PFSK-1 (cell line): ENCODE measurements at regions not wholly inside any gene's neighbourhood (a gene's known extent, or its start where the extent isn't known, plus 50 kb on each side); places are given as distances from the start of the nearest gene placed in this dataset.
A peak's percentile ranks its signal among the peaks of the same experiment; 100 is the strongest.

Experiments used
- FOXP2 ChIP-seq: optimal IDR thresholded peaks from 2 replicates; pipeline ENCODE3; 2011; ENCODE audit warnings: borderline replicate concordance, control low read depth, inconsistent platforms; ENCODE audit not compliant: insufficient read depth; ENCODE audit errors: extremely low read length, extremely low read depth
- POLR2AphosphoS5 ChIP-seq: IDR thresholded peaks from 2 replicates; pipeline ENCODE4 v1.6.1; 2012; ENCODE audit warnings: low read depth, mild to moderate bottlenecking, control low read depth, low read length, moderate library complexity
- SIN3A ChIP-seq: IDR thresholded peaks from 2 replicates; pipeline ENCODE4 v1.6.1; 2012; ENCODE audit warnings: mild to moderate bottlenecking, low read length, moderate library complexity, borderline replicate concordance; ENCODE audit not compliant: insufficient read depth
- TAF1 ChIP-seq: IDR thresholded peaks from 2 replicates; pipeline ENCODE4 v1.6.1; 2012; ENCODE audit warnings: low read length, control low read depth, borderline replicate concordance; ENCODE audit not compliant: insufficient read depth
- TF ChIP-seq, protein P1 (sequence below), 2 experiments: IDR thresholded peaks; 2 replicates each; pipeline versions ENCODE4 v1.6.1 to v1.8.0; 2011 to 2012; ENCODE audit warnings: low read depth in 2 of 2, low read length in 2 of 2, control low read depth in 1 of 2, inconsistent platforms in 1 of 2, mild to moderate bottlenecking in 1 of 2, moderate library complexity in 1 of 2; ENCODE audit not compliant: insufficient read depth in 1 of 2

DNA sequence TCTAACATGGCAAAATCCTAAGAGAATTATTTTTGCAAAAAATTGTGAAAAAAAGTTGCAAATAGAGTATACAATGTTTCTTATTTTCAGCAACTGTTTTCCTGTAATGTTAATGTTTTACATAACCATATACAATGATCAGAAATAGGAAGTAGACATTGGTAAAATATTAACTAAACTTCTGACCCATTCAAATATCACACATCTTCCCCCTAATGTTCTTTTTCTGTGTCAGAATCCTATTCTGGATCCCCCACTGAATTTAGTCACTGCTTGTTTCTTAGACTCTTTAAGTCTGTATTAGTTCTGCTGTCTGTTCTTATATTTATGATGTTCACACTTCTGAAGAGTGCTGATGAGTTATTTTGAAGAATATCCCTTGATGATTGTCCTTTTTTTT, 62.0 kb downstream of the HFE start:
- no peak for TF ChIP-seq SIN3A
- TF ChIP-seq, protein P1, sequence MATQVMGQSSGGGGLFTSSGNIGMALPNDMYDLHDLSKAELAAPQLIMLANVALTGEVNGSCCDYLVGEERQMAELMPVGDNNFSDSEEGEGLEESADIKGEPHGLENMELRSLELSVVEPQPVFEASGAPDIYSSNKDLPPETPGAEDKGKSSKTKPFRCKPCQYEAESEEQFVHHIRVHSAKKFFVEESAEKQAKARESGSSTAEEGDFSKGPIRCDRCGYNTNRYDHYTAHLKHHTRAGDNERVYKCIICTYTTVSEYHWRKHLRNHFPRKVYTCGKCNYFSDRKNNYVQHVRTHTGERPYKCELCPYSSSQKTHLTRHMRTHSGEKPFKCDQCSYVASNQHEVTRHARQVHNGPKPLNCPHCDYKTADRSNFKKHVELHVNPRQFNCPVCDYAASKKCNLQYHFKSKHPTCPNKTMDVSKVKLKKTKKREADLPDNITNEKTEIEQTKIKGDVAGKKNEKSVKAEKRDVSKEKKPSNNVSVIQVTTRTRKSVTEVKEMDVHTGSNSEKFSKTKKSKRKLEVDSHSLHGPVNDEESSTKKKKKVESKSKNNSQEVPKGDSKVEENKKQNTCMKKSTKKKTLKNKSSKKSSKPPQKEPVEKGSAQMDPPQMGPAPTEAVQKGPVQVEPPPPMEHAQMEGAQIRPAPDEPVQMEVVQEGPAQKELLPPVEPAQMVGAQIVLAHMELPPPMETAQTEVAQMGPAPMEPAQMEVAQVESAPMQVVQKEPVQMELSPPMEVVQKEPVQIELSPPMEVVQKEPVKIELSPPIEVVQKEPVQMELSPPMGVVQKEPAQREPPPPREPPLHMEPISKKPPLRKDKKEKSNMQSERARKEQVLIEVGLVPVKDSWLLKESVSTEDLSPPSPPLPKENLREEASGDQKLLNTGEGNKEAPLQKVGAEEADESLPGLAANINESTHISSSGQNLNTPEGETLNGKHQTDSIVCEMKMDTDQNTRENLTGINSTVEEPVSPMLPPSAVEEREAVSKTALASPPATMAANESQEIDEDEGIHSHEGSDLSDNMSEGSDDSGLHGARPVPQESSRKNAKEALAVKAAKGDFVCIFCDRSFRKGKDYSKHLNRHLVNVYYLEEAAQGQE (IDR thresholded peaks at IDR 0.05; ENCODE audit: insufficient read depth in 1 of 2, low read depth in 2 of 2, low read length in 2 of 2) = no peak
- TF ChIP-seq FOXP2 = no peak
- no peak for TF ChIP-seq POLR2AphosphoS5
- no peak for TF ChIP-seq TAF1

DNA sequence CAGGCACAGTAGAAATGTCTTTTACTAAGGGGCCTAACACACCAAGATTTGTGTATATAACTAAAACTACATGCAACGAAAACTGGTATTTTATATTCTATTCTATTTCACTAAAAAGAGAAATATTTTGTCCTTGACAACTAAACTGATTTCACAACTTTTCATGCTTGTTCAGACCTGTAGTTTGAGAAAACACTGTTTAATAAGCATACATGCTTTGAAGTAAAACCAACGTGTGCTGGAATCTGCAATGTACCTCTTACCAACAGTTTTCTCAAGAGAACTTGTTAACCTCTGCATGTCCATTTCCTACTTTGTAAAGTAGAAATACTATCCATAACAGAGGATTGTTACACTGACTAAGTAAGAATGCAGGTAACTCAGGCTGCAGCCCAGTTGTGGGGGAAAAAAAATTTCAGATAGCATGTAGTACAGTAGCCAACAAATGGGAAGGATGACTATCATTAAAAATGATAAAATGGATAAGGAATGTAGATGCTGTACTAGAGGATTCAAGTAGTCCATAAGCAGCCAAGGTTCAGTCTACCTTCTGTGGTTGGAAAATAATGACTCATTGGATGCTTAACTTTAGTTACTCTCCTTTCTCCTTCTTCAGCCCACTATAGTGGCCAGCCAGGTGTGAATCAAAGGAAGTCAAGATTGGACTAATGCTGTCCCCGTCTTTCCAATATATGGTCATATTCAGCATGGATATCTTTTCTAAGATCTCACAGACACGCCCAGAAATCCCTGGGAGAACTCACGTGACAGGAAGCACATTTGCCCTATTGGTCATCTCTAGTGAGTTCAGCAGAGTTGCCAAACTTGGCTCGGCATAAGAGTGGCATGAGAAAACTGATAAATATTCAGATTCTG, 65.2 kb downstream of the HFE start:
- TF ChIP-seq FOXP2 (no peak), POLR2AphosphoS5 (no peak), TAF1 (no peak), SIN3A (no peak)
- TF ChIP-seq, protein P1 (IDR thresholded peaks at IDR 0.05; ENCODE audit: insufficient read depth in 1 of 2, low read depth in 2 of 2, low read length in 2 of 2) = no peak

DNA sequence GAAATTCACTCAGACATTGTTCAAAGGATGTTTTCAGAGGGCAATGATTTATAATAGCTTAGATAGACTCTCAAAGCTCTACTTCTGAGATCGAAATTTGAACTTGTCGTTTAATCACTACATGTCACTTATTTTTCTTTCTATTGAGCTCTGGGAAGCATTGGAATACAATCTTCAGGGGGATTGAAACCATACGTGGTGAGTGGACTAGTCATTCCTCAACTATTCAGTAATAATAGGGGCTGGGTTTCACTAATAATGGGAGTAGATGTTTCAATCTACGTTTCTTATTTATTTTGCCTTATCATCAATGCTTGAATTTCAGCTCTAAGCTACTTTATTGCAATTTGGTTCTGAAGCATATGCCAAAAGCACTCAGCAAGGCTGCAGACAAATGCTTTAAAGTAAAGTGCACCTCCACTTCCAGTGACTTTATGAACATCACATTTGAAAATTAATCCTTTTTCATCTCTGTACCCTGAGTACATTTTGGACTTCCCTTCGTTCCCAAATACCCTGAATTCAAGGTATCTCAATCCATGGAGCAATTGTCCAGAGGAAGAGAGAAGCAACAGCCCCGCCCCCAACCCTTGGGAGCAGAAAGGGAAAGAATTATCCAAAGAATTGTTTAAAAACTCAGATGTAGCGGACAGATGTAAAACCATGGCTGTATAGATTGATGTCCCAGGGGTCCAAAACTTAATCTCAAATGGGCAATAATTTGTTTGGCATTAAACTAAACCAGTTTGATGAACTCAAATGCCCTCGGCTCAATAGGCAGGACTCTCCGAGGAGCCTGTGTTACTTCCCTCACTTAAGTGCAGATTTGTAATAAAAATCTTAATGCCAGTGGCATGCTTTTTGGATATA, 68.1 kb downstream of the HFE start:
- TF ChIP-seq FOXP2 (no peak), TAF1 (no peak), POLR2AphosphoS5 (no peak), SIN3A (no peak)
- TF ChIP-seq, protein P1 (IDR thresholded peaks at IDR 0.05; ENCODE audit: insufficient read depth in 1 of 2, low read depth in 2 of 2, low read length in 2 of 2) = no peak

DNA sequence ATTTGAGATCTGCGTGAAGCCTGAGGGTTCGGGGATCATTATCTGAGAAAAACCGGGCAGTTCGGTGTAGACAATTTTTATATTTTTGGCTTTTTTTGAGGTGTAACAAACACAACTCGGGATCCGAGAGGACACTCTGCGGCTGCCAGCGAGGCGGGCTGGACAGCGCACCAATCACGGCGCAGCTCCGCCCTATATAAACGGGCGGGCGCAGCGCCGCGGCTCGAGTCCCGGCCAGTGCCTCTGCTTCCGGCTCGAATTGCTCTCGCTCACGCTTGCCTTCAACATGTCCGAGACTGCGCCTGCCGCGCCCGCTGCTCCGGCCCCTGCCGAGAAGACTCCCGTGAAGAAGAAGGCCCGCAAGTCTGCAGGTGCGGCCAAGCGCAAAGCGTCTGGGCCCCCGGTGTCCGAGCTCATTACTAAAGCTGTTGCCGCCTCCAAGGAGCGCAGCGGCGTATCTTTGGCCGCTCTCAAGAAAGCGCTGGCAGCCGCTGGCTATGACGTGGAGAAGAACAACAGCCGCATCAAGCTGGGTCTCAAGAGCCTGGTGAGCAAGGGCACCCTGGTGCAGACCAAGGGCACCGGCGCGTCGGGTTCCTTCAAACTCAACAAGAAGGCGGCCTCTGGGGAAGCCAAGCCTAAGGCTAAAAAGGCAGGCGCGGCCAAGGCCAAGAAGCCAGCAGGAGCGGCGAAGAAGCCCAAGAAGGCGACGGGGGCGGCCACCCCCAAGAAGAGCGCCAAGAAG, 69.0 kb downstream of the HFE start:
- peak; percentile 99 for TF ChIP-seq POLR2AphosphoS5
- peak; percentile 54; the same call in 1 of the 2 replicates for TF ChIP-seq SIN3A
- TF ChIP-seq, protein P1 (IDR thresholded peaks at IDR 0.05; ENCODE audit: insufficient read depth in 1 of 2, low read depth in 2 of 2, low read length in 2 of 2) = peak; percentile 81 to 87
- peak; percentile 86 for TF ChIP-seq FOXP2
- TF ChIP-seq TAF1 = peak; percentile 82
